Globus pallidus (tissue), 1 donor: ENCODE measurements at regions not wholly inside any gene's neighbourhood (a gene's known extent, or its start where the extent isn't known, plus 50 kb on each side); places are given as distances from the start of the nearest gene placed in this dataset.
A peak's percentile ranks its signal among the peaks of the same experiment; 100 is the strongest.
"Not testable (repeated sequence)": the region's sequence is repeated elsewhere in the genome, so short reads cannot be mapped to it uniquely, and the experiment has no call there.

Experiments
- DNase-seq: peaks from one replicate; pipeline ENCODE4 v3.0.0-alpha.2; 2015; ENCODE audit warnings: low spot score

- DNase-seq = no peak
These were observed 236.7 kb upstream of the GOT2 start for GRCh38 chr16:58970775-58971174.

DNA sequence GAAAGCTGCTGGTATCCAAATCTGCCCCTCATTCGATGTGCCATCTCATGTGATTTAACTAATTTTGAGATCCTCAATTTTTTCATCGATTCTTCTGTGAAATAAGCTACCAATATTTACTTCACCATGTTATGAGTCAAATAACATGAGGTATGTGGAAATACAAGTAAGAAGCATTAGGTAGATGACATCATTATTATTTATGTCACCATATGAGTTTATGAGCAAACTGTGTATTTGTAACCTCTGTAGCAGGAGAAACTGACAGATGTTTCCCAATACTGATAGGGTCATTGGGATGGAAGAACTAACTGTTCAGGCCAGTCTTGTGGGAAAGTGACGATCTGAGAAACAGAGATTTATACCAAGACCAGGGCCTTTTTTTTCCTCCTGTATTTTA, 229.4 kb upstream of the GOT2 start:
- DNase-seq = no peak

GRCh38 chr16:58962811-58963210, 228.7 kb upstream of the GOT2 start:
- DNase-seq = no peak

GRCh38 chr16:58960484-58960883, 226.4 kb upstream of the GOT2 start:
- DNase-seq = no peak

- no peak for DNase-seq
These were observed 225.9 kb upstream of the GOT2 start for GRCh38 chr16:58960034-58960433.

DNA sequence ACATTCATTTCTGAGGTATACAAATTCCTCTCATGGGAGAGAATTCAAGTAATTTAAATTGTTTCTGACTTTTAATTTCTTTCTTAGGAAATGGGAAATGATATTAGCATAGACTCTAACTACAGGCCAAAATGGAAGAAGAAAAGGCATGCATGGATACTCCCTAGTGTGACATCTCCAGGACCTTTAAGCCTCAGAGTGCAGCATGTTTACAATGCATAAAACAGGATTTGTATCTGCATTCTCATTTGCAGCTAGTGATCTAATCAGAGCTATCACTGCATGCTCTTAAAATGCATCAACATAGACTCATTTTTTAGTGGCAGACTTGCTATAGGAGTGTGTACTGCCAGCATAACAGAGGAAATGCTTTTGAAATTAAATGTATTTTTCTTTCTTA, 224.6 kb upstream of the GOT2 start:
- DNase-seq = no peak

DNA sequence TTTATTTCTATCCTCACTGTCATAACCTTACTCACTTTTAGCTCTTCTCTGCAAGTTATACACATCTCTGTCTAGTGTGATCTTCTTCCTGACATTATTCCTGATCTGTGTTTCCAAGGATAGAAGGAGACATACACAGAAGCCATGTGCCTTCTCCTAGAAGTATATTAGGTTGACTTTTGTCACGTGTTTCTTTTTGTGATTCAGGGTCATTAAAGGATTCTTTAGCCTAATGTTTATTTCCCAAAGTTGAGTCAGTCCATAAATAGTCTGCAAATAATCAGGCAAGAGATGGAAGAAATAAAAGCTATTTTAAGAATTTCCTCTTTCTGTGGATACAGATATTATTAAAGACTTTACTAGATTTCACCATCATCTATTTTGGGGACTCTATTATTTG, 214.1 kb upstream of the GOT2 start:
- DNase-seq = no peak

GRCh38 chr16:58940609-58941008, 206.5 kb upstream of the GOT2 start:
- no peak for DNase-seq

DNA sequence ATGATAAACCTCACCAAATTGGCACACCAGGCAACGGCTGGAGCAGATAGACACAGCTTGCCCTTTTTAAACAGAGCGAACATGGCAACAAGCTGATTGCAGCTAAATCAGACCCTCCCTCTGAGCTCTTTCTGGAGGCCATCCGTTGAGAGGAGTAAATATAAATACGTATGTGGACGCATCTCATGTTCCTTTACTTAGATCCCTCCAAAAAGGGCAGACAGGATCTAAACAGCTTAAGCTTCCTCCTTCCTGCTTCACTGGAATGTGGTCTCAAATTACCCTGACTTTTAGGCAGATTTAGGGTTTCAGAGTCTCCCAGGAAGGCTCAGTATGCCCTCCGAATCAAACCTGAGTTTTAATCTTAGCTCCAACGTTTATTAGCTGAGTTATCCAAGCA, 204.7 kb upstream of the GOT2 start:
- DNase-seq = no peak

GRCh38 chr16:58937661-58938060, 203.5 kb upstream of the GOT2 start:
- no peak for DNase-seq

DNA sequence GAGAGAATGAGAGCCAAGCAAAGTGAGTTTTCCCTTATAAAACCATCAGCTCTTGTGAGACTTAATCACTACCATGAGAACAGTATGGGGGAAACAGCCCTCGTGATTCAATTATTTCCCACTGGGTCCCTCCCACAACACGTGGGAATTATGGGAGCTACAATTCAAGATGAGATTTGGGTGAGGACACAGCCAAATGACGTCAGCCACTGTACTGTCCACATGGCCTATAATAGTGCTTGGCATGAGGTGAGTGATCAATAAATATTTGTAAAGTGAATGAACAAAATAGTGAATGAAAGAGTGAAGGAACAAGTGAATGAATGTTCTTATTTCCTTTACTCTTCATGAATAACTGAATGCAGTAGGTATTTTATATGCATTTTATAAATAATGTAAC, 199.1 kb upstream of the GOT2 start:
- no peak for DNase-seq

GRCh38 chr16:58931436-58931835, 197.3 kb upstream of the GOT2 start:
- DNase-seq = no peak

- DNase-seq = no peak
These were observed 189.0 kb upstream of the GOT2 start for GRCh38 chr16:58923094-58923493.

- DNase-seq = no peak
These were observed 179.3 kb upstream of the GOT2 start for GRCh38 chr16:58913456-58913855.

- DNase-seq = no peak
These were observed 178.5 kb upstream of the GOT2 start for GRCh38 chr16:58912571-58912970.

DNA sequence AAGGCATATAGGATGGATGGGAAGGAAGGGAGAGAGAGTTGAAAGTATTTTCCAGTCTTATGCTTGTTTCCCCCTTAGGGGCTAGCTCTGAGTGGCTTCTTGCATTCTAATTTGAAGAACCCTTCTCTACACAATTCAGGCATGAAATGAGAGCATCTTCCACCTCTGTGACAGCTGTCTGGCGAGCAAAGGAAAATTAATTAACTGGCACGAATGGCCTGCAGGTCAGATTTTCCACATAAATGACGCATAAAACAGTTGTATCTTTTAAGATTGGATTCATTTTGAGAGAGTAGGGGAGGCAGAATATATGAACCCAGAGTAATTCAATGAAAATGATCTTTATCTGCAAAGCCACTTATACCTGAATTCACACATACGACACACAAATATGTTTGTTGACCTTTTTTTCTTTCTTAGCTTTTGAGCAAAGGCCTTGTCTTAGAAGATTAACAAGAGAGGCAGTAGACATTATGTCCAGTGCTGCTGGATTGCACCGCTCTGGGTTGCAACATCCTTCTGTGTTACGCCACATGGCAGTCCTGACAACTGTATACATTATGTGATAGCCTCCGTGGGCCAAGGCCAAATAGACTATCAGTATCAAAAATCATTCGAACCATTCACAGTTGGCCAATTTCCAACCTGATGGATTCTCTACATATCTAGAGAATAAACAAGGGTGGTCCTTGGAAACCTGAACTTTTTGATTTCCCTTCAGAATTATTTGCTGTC, 173.0 kb upstream of the GOT2 start:
- DNase-seq = no peak

- DNase-seq = no peak
These were observed 170.2 kb upstream of the GOT2 start for GRCh38 chr16:58904291-58904690.

DNA sequence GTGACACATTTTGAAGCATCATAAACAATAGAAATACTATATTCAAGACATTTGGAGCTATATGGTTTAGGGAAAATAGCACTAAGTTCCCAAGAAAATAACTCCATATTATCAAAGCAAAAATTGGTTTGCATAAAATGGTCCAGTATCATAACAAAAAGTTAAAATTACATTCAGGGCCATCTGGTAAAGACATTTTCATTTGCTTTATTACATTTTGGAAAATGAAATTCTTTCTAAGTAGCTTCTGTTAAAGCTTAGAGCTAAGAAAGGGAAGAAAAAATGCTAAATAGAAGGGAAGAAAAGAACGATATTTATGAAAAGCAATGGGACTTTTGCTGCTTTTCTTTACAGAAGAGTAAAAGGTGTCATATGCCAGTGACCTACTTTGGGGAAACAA, 155.4 kb upstream of the GOT2 start:
- DNase-seq = no peak

GRCh38 chr16:58885528-58886170, 151.5 kb upstream of the GOT2 start:
- DNase-seq = no peak

DNA sequence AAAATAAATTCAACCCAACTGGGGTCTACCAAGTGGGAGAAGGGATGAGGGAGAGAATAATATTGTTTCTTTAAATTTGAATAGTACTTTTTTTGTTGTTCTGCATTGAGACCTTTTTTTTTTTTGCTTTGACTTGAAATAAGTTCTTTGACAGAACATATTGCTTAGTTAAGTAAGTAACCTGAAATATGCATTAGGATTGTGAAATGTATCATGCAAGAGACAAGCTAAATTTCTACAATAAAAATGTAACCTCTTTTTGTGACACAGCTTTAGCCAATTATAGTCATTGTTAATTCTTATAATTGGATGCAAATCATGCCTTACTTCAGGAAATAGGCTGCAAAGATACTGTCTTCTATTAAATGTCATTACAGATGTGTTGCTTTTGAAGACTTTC, 150.0 kb upstream of the GOT2 start:
- DNase-seq = no peak

- DNase-seq = no peak
These were observed 149.0 kb upstream of the GOT2 start for GRCh38 chr16:58883131-58883530.

DNA sequence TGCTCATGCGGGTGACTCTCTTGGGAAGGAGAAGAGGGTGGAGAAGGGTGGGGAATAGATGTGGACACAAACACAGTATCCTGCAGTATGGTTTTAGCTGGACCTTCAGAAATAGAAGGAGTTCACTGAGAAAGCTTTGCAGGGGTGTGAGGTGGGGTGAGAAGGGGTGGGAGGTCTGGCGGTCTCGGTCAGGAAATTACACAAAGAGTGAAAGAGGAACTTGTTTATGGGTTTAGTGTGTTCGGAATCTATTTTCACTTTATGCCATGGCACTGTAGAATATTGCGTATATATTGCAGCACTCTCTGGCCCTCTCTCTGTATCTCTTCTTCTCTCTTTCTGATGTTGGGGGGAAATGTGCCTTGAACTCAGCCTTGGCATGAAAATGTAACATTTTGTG, 148.2 kb upstream of the GOT2 start:
- peak; percentile 54 for DNase-seq

GRCh38 chr16:58878641-58879040, 144.5 kb upstream of the GOT2 start:
- not testable (repeated sequence) for DNase-seq

GRCh38 chr16:58866935-58867334, 132.8 kb upstream of the GOT2 start:
- DNase-seq = no peak
